Transverse colon (tissue), 3 donors: ENCODE measurements at regions not wholly inside any gene's neighbourhood (a gene's known extent, or its start where the extent isn't known, plus 50 kb on each side); places are given as distances from the start of the nearest gene placed in this dataset.

ENCODE experiments used
- CTCF ChIP-seq, 5 experiments: fragments of 200-600 bp in 3 of 5; fragments of 450-650 bp in 2 of 5; sonication (generic) in 3 of 5; IDR thresholded peaks; 1 replicate in 2 of 5; 2 replicates in 3 of 5; pipeline ENCODE4 v1.5.1; 2016 to 2017; ENCODE audit warnings: antibody characterized with exemption in 5 of 5, inconsistent platforms in 3 of 5, mild to moderate bottlenecking in 2 of 5, moderate library complexity in 1 of 5
- POLR2A ChIP-seq: fragments of 450-650 bp; IDR thresholded peaks from one replicate; pipeline ENCODE4 v1.6.1; 2016; ENCODE audit warnings: antibody characterized with exemption, mild to moderate bottlenecking, moderate library complexity

GRCh38 chr12:28951935-28952334 lies 197.1 kb upstream of the FAR2 start:
- no peak for TF ChIP-seq POLR2A
- no peak for TF ChIP-seq CTCF (IDR thresholded peaks at IDR 0.05)
